ENCODE measurements at regions not wholly inside any gene's neighbourhood (a gene's known extent, or its start where the extent isn't known, plus 50 kb on each side); places are given as distances from the start of the nearest gene placed in this dataset.

GRCh38 chr11:41675205-41675604 lies 215.8 kb upstream of the LRRC4C start:
- H2AFZ ChIP-seq (ENCODE audit: low read depth, low read length): no peak overlapping the region
- H3K4me2 ChIP-seq (ENCODE audit: low read length): no peak overlapping the region
- H3K27ac ChIP-seq (ENCODE audit: low read length): no peak overlapping the region
- TF ChIP-seq EZH2 (IDR thresholded peaks at IDR 0.05; ENCODE audit: borderline replicate concordance, insufficient read depth, low read length, poor library complexity, severe bottlenecking) (no peak), RAD21 (conservative IDR thresholded peaks at IDR 0.05) (no peak), EP300 (conservative IDR thresholded peaks at IDR 0.05; ENCODE audit: poor library complexity, severe bottlenecking) (no peak), CTCF (IDR thresholded peaks at IDR 0.05; ENCODE audit: poor library complexity, severe bottlenecking) (no peak), TAF1 (IDR thresholded peaks at IDR 0.05; ENCODE audit: low read depth) (no peak), SMC3 (conservative IDR thresholded peaks at IDR 0.05; ENCODE audit: poor library complexity) (no peak), POLR2AphosphoS5 (IDR thresholded peaks at IDR 0.05) (no peak), MXI1 (conservative IDR thresholded peaks at IDR 0.05; ENCODE audit: poor library complexity, severe bottlenecking) (no peak), REST (IDR thresholded peaks at IDR 0.05; ENCODE audit: borderline replicate concordance) (no peak)
- no peaks in the 10 kb centered on the region for H3K36me3 ChIP-seq (ENCODE audit: insufficient read depth, low read length)
- no peaks in the 10 kb centered on the region for H4K20me1 ChIP-seq (ENCODE audit: insufficient read depth)
- no peaks in the 10 kb centered on the region for H3K9me2 ChIP-seq (ENCODE audit: insufficient read depth, low read length)
- no peaks in the 10 kb centered on the region for H3K79me2 ChIP-seq (replicated peaks; ENCODE audit: insufficient read depth, low read length)
- H3K27me3 ChIP-seq (ENCODE audit: insufficient read depth, low read depth, low read length): no peaks in the 10 kb centered on the region
- H3F3A ChIP-seq (ENCODE audit: insufficient read depth, low read length, poor library complexity, severe bottlenecking): no peaks in the 10 kb centered on the region
- H3K9ac ChIP-seq (ENCODE audit: low read length): no peak overlapping the region
- no peaks in the 10 kb centered on the region for H3K9me3 ChIP-seq (ENCODE audit: low read length)
- H3K4me3 ChIP-seq (ENCODE audit: low read length): no peak overlapping the region

- H3K4me3 ChIP-seq (ENCODE audit: low read length): no peak overlapping the region
- H3K9me3 ChIP-seq (ENCODE audit: low read length): no peaks in the 10 kb centered on the region
- H3K36me3 ChIP-seq (ENCODE audit: insufficient read depth, low read length): no peaks in the 10 kb centered on the region
- no peaks in the 10 kb centered on the region for H3K9me2 ChIP-seq (ENCODE audit: insufficient read depth, low read length)
- TF ChIP-seq EP300 (conservative IDR thresholded peaks at IDR 0.05; ENCODE audit: poor library complexity, severe bottlenecking) (no peak), EZH2 (IDR thresholded peaks at IDR 0.05; ENCODE audit: borderline replicate concordance, insufficient read depth, low read length, poor library complexity, severe bottlenecking) (no peak), POLR2AphosphoS5 (IDR thresholded peaks at IDR 0.05) (no peak), CTCF (IDR thresholded peaks at IDR 0.05; ENCODE audit: poor library complexity, severe bottlenecking) (no peak), TAF1 (IDR thresholded peaks at IDR 0.05; ENCODE audit: low read depth) (no peak), RAD21 (conservative IDR thresholded peaks at IDR 0.05) (no peak)
- H3K27ac ChIP-seq (ENCODE audit: low read length): no peak overlapping the region
- H3K4me2 ChIP-seq (ENCODE audit: low read length): no peak overlapping the region
- H3K27me3 ChIP-seq (ENCODE audit: insufficient read depth, low read depth, low read length): no peaks in the 10 kb centered on the region
- no peaks in the 10 kb centered on the region for H3K79me2 ChIP-seq (replicated peaks; ENCODE audit: insufficient read depth, low read length)
- H2AFZ ChIP-seq (ENCODE audit: low read depth, low read length): no peak overlapping the region
- no peak overlapping the region for H3K9ac ChIP-seq (ENCODE audit: low read length)
- H4K20me1 ChIP-seq (ENCODE audit: insufficient read depth): no peaks in the 10 kb centered on the region
- no peaks in the 10 kb centered on the region for H3F3A ChIP-seq (ENCODE audit: insufficient read depth, low read length, poor library complexity, severe bottlenecking)
Measured at GRCh38 chr11:41713030-41713429, 253.6 kb upstream of the LRRC4C start.
